Transverse colon (tissue), 4 donors: ENCODE measurements at regions not wholly inside any gene's neighbourhood (a gene's known extent, or its start where the extent isn't known, plus 50 kb on each side); places are given as distances from the start of the nearest gene placed in this dataset.

Experiments
- EP300 ChIP-seq: sonication (generic); formaldehyde crosslinking; IDR thresholded peaks from one replicate; pipeline ENCODE4 v1.6.1; 2017; ENCODE audit warnings: antibody characterized with exemption, low read depth
- POLR2A ChIP-seq: fragments of 450-650 bp; IDR thresholded peaks from one replicate; pipeline ENCODE4 v1.6.1; 2016; ENCODE audit warnings: antibody characterized with exemption, mild to moderate bottlenecking, moderate library complexity
- POLR2AphosphoS5 ChIP-seq, 3 donors: sonication (generic); formaldehyde crosslinking; IDR thresholded peaks; one replicate each; pipeline ENCODE4 v1.6.1; 2016; ENCODE audit warnings: antibody characterized with exemption in 3 of 3
- TF ChIP-seq, protein P1 (sequence below), 5 experiments: fragments of 200-600 bp in 3 of 5; fragments of 450-650 bp in 2 of 5; sonication (generic) in 3 of 5; IDR thresholded peaks; 1 replicate in 2 of 5; 2 replicates in 3 of 5; pipeline ENCODE4 v1.5.1; 2016 to 2017; ENCODE audit warnings: antibody characterized with exemption in 5 of 5, inconsistent platforms in 3 of 5, mild to moderate bottlenecking in 2 of 5, moderate library complexity in 1 of 5

DNA sequence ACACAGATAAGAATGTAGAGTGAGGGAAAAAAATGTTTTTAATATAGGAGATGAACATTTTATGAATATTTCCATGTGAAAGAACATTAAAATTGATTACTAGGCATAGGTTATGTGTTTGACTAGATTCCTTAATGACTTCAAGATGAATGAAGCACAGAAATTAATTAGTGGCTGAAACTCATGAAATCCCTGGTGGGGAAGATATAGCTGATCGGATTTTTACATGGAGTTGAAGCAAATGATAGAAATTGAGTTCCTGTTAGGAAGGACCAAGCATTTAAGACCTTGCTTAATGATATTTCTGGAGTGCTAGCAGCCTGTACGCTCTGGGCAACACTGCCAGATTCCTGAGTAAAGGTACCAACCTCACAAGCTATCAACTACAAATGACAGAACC, 68.9 kb upstream of the IVNS1ABP start:
- TF ChIP-seq, protein P1, sequence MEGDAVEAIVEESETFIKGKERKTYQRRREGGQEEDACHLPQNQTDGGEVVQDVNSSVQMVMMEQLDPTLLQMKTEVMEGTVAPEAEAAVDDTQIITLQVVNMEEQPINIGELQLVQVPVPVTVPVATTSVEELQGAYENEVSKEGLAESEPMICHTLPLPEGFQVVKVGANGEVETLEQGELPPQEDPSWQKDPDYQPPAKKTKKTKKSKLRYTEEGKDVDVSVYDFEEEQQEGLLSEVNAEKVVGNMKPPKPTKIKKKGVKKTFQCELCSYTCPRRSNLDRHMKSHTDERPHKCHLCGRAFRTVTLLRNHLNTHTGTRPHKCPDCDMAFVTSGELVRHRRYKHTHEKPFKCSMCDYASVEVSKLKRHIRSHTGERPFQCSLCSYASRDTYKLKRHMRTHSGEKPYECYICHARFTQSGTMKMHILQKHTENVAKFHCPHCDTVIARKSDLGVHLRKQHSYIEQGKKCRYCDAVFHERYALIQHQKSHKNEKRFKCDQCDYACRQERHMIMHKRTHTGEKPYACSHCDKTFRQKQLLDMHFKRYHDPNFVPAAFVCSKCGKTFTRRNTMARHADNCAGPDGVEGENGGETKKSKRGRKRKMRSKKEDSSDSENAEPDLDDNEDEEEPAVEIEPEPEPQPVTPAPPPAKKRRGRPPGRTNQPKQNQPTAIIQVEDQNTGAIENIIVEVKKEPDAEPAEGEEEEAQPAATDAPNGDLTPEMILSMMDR (IDR thresholded peaks at IDR 0.05) = no peak
- TF ChIP-seq POLR2A = no peak
- TF ChIP-seq POLR2AphosphoS5 (IDR thresholded peaks at IDR 0.05) = no peak
- TF ChIP-seq EP300 = no peak
